KOPT-K1 (cell line): ENCODE measurements at regions not wholly inside any gene's neighbourhood (a gene's known extent, or its start where the extent isn't known, plus 50 kb on each side); places are given as distances from the start of the nearest gene placed in this dataset.

Experiments used
- H3K27ac ChIP-seq: fragments of 200-600 bp; sonication (generic); 2 replicates; pipeline ENCODE4 v1.5.1; 2016; ENCODE audit warnings: antibody characterized with exemption, mild to moderate bottlenecking, low read depth, low read length; ENCODE audit not compliant: poor library complexity, severe bottlenecking
- H3K36me3 ChIP-seq: fragments of 200-600 bp; sonication (generic); 2 replicates; pipeline ENCODE4 v1.5.1; 2017; ENCODE audit warnings: antibody characterized with exemption, mild to moderate bottlenecking, low read length, moderate library complexity; ENCODE audit not compliant: insufficient read depth
- H3K9me3 ChIP-seq: fragments of 200-600 bp; sonication (generic); 2 replicates; pipeline ENCODE4 v1.5.1; 2017; ENCODE audit warnings: antibody characterized with exemption, low read length, mild to moderate bottlenecking; ENCODE audit not compliant: insufficient read depth, poor library complexity, severe bottlenecking

DNA sequence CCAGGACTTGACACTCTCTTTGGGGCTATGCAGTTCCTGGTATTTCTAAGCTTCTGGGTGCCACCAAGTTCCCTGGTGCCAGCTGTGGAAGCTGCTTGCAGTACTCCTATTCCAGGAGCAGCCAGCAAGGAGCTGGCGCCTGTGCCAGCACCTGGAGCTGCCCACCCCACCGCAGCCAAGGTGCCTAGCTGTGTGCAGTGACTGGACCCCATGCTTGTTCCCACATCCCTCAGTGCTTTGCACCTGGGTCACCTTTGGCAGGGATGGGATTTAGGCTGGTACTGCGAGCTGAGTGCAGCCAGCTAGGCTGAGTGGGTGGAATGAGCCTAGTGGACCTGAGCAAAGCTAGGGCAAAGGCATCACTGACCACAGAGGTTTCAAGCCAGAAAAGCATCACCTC is 1674.9 kb downstream of the HACE1 start:
- H3K9me3 ChIP-seq = peaks cover 5% of the 10 kb centered on the region
- H3K36me3 ChIP-seq = no peaks in the 10 kb centered on the region
- H3K27ac ChIP-seq = no peak overlapping the region

GRCh38 chr6:103183831-103184411 is 1675.8 kb downstream of the HACE1 start:
- H3K9me3 ChIP-seq = peaks cover 5% of the 10 kb centered on the region
- no peaks in the 10 kb centered on the region for H3K36me3 ChIP-seq
- H3K27ac ChIP-seq = no peak overlapping the region

DNA sequence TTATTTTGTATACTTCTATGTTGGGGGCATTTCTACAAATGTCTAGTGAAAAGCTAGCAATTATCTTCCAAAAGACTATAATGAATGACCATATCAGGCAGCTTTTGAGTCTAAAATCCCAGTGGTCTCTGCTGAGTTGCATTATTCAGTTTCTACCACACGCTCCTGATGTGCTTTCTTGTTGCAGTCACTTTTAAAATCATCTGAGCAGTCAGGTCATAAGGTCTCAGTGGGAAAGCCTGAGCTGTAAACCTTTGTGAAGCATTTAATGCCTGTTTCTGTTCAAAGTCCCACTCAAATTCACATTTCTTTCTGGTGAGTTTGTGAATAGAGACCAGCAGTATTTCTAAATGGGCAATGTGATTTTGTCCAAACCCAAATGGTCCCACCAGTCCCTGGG is 1681.5 kb downstream of the HACE1 start:
- Histone ChIP-seq H3K9me3 (no peaks in the 10 kb centered on the region), H3K36me3 (no peaks in the 10 kb centered on the region), H3K27ac (no peak overlapping the region)

DNA sequence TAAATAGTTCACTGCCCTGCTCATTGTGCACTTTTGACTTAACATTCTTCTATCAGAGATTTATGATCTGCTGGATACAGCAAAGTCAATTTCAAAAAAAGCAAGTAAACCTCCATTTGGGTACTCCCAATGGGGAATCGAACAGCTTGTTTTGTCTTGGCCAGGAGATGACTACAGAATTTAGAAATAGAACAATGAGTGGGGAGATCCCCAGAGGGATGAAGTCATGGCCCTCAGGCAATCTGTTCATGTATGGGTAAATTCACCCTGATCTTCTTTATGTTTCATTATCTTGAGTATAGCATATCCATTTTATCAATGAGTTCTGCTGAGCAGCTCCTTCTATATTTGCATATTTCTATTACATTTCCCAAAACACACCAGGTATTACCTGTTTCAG is 1681.9 kb downstream of the HACE1 start:
- Histone ChIP-seq H3K36me3 (no peaks in the 10 kb centered on the region), H3K27ac (no peak overlapping the region), H3K9me3 (no peaks in the 10 kb centered on the region)

GRCh38 chr6:103175056-103175455 is 1684.7 kb downstream of the HACE1 start:
- Histone ChIP-seq H3K27ac (no peak overlapping the region), H3K36me3 (no peaks in the 10 kb centered on the region), H3K9me3 (no peaks in the 10 kb centered on the region)

- Histone ChIP-seq H3K36me3 (no peaks in the 10 kb centered on the region), H3K9me3 (no peaks in the 10 kb centered on the region), H3K27ac (no peak overlapping the region)
These were observed 1692.2 kb downstream of the HACE1 start for GRCh38 chr6:103167345-103168071.

DNA sequence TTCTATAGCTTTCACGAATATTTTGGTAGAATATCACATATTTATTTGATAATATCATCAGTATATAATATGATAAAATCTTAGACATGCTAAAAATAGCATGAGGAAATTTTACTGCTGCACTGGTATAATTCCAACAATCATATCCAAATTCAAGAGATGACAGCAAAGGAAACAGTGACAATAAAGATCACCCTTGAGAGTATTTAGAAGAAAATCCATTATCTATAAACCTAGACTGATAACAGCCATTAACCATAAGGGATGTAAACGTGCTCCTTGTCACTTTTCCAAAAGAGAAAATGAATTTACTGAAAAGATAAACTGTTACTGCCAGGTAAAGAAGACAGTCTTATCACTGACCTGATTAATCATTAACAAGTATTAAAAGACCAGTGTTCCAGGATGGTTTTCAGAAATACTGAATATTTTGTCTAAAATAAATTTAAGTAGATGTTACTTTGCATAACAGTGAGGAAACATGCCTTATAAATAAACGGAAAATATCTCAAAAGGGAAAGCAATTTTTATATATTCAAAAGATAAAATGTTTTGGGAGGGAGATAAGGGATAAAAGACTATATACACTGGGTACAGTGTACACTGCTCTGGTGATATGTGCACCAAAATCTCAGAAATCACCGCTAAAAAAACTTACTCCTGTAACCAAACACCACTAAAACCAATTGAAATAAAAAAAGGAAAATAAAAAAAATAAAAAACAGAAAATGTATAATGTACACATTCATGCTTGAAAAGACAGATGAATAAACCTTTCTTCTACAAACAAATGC is 1704.7 kb downstream of the HACE1 start:
- no peak overlapping the region for H3K27ac ChIP-seq
- H3K36me3 ChIP-seq = no peaks in the 10 kb centered on the region
- H3K9me3 ChIP-seq = no peaks in the 10 kb centered on the region

- Histone ChIP-seq H3K36me3 (no peaks in the 10 kb centered on the region), H3K27ac (no peak overlapping the region), H3K9me3 (no peaks in the 10 kb centered on the region)
These were observed 1706.7 kb downstream of the HACE1 start for GRCh38 chr6:103153016-103153415.

GRCh38 chr6:103142902-103143301 is 1716.8 kb downstream of the HACE1 start:
- H3K9me3 ChIP-seq = no peaks in the 10 kb centered on the region
- H3K27ac ChIP-seq = no peak overlapping the region
- no peaks in the 10 kb centered on the region for H3K36me3 ChIP-seq

- Histone ChIP-seq H3K27ac (no peak overlapping the region), H3K36me3 (no peaks in the 10 kb centered on the region), H3K9me3 (no peaks in the 10 kb centered on the region)
These were observed 1719.3 kb downstream of the HACE1 start for GRCh38 chr6:103140308-103141027.

DNA sequence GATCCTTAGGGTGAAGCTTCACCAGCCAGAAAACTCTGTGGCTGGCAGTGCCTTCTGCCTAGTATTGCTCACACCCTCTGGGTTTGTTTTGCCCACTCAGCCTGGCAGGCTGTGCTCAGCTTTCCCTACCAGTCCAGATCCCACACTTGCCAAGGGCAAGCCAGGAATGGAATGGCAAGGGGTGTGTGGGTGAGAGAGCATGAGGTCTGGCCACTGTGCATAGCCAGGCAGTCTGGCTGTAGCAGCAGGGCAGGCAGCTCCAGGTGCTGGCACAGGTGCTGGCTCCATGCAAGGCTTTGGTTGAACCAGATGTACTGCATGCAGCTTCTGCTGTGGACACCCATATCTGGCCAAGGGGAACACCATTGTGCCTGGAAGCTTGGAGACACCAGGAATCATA is 1720.3 kb downstream of the HACE1 start:
- Histone ChIP-seq H3K36me3 (no peaks in the 10 kb centered on the region), H3K27ac (no peak overlapping the region), H3K9me3 (no peaks in the 10 kb centered on the region)

DNA sequence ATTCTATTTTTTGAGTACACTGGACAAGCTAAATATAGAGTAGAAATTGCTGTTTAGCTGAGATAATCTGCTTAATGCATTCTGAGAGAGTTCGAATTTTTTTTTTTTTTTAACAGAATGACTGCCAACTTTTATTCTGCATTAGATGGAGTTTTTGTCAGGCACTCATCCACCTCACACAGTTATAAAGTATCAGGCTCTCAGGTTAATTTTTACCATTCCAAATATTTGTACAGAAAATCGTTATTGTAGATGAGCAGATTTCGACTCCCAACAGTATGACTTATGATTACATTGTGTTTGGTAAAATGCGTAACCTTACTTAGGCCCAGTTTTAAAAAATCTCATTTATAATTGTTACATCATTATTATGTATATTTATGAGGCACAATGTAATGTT is 1731.0 kb downstream of the GRIK2 start:
- H3K36me3 ChIP-seq = no peaks in the 10 kb centered on the region
- H3K9me3 ChIP-seq = no peaks in the 10 kb centered on the region
- no peak overlapping the region for H3K27ac ChIP-seq

DNA sequence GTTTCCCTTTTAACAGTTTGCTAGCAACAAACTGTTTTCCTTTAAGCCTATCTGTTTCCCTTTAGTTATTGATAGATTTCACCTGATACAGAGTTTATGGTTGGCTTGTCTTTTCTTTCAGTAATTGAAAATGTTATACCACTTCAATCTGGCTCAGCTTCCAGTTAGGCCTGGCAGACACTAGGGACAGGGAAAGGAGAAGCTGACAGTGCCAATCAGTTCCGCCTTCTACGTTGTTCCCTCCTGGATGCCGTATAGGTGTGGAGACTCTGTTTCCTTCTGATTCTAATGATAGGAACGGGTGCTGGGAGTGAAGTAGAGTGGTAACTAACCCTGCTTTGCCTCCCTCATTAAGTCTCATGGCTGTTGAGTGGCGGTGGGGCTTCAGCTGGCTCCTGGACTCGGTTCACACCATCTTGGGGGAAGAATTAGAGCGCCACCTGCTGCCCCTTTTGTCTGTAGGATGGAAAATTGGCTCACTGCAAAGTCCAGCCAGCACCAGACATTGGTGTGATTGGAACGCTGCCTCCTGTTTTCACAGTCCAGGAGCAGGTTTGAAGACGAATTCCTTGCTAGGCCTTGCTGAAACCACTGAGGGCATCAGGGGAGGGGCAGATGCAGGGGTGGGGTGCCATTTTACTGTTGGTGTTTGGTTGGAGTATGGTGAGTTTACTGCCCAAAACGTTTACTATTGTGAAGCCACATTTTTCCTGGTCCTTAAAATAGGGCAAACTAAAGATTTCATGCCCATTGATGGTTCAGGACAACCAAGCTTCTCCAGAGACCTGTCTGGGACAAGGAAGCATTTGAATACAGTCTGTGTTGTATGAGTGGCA is 1729.5 kb downstream of the GRIK2 start:
- H3K9me3 ChIP-seq = no peaks in the 10 kb centered on the region
- no peaks in the 10 kb centered on the region for H3K36me3 ChIP-seq
- no peak overlapping the region for H3K27ac ChIP-seq

- Histone ChIP-seq H3K36me3 (no peaks in the 10 kb centered on the region), H3K27ac (no peak overlapping the region), H3K9me3 (no peaks in the 10 kb centered on the region)
These were observed 1725.5 kb downstream of the GRIK2 start for GRCh38 chr6:103119056-103119455.
